Right lobe of liver (tissue), 6 donors: ENCODE measurements at regions not wholly inside any gene's neighbourhood (a gene's known extent, or its start where the extent isn't known, plus 50 kb on each side); places are given as distances from the start of the nearest gene placed in this dataset.
"Not testable (repeated sequence)": the region's sequence is repeated elsewhere in the genome, so short reads cannot be mapped to it uniquely, and the experiment has no call there.

Source experiments
- ATAC-seq, 4 donors: fragments of 200-7000 bp; cut with Tn5 transposase; one replicate each; pipeline ENCODE4 v1.9.1; 2020; ENCODE audit warnings: mild to moderate bottlenecking in 4 of 4, moderate library complexity in 4 of 4
- DNase-seq, 3 donors: peaks; one replicate each; pipeline ENCODE4 v3.0.0-alpha.2; 2020
- H3K27ac ChIP-seq, 3 donors: fragments of 200-600 bp; one replicate each; pipeline ENCODE4 v1.8.0; 2022
- H3K27me3 ChIP-seq, 2 donors: fragments of 200-600 bp; one replicate each; pipeline ENCODE4 v1.8.0; 2022
- H3K36me3 ChIP-seq, 4 donors: fragments of 200-600 bp; sonication (generic) in 1 of 4; one replicate each; pipeline versions ENCODE4 v1.5.1 to v1.8.0; 2017 to 2022; ENCODE audit warnings: control low read depth in 1 of 4
- H3K4me1 ChIP-seq, 4 donors: fragments of 200-600 bp; sonication (generic) in 1 of 4; one replicate each; pipeline versions ENCODE4 v1.5.1 to v1.8.0; 2017 to 2022; ENCODE audit warnings: control low read depth in 1 of 4
- H3K4me3 ChIP-seq, 3 donors: fragments of 200-600 bp; one replicate each; pipeline ENCODE4 v1.8.0; 2022
- H3K9me3 ChIP-seq, 4 donors: fragments of 200-600 bp; sonication (generic) in 1 of 4; one replicate each; pipeline versions ENCODE4 v1.5.1 to v1.8.0; 2017 to 2022; ENCODE audit warnings: control low read depth in 1 of 4
- POLR2A ChIP-seq: fragments of 450-650 bp; IDR thresholded peaks from one replicate; pipeline ENCODE4 v1.6.1; 2017; ENCODE audit warnings: antibody characterized with exemption, mild to moderate bottlenecking
- WGBS: methylation state at CpG from one replicate; pipeline ENCODE4 v1.1.6; 2018; ENCODE audit warnings: low coverage, low lambda C conversion rate; ENCODE audit not compliant: insufficient coverage; ENCODE audit errors: missing lambda C conversion rate; 5-methylcytosine and 5-hydroxymethylcytosine counted together
- intact Hi-C, 2 donors: fragments of 100-400 bp; cut with DNase I; formaldehyde crosslinking; loops; one replicate each; pipeline versions ENCODE4 v1.11.2 to v1.14.1; 2022
- TF ChIP-seq, protein P1 (sequence below), 4 donors: fragments of 200-600 bp in 3 of 4; fragments of 450-650 bp in 1 of 4; IDR thresholded peaks; one replicate each; pipeline versions ENCODE4 v1.5.1 to v1.8.0; 2016 to 2022; ENCODE audit warnings: antibody characterized with exemption in 4 of 4, mild to moderate bottlenecking in 2 of 4
- donor health status: DM: no; HTN: yes; CAD: no.
- donor health status: DM: no; HTN: no; CAD: no.
- donor health status: DM: no; HTN: no; CAD: no.
- donor health status: DM: no; HTN: yes; CAD: no.
- donor health status: DM: no; HTN: yes; CAD: no.

DNA sequence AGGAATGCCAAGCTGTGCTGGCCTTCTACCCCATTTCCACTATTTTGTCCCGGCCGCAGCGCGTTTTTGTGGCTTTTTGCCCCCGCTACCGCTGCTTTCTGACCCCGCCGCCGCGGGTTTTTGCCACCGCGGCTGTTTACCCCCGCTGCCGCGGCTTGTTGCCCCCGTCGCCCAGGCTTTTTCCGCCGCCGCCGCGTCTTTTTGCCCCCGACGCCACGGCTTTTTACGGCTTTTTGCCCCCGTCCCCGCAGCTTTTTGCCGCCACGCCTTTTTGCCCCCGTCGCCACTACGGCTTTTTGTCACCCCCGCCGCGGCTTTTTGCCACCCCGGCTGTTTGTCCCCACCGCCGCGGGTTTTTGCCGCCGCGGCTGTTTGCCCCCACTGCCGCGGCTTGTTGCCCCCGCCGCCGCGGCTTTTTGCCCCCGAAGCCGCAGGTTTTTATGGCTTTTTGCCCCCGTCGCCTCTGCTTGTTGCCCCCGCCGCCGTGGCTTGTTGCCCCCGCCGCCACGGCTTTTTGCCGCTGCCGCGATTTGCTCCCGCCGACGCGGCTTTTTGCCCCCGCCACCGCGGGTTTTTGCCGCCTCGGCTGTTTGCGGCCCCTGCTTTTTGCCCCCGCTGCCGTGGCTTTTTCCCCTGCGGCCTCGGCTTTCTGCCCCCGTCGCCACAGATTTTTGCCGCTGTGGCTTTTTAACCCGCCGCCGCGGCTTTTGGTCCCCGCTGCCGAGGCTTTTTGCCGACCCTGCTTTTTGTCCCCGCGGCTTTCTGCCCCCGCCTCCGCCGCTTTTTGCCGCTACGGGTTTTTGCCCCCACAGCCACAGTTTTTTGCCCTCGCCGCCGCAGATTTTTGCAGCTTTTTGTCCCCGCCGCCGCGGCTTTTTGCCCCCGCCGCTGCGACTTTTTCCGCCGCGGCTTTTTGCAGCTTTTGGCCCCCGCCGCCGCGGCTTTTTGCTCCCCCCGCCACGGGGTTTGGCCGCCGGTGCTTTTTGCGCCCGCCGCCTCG lies 520.4 kb upstream of the WSB1 start:
- TF ChIP-seq, protein P1, sequence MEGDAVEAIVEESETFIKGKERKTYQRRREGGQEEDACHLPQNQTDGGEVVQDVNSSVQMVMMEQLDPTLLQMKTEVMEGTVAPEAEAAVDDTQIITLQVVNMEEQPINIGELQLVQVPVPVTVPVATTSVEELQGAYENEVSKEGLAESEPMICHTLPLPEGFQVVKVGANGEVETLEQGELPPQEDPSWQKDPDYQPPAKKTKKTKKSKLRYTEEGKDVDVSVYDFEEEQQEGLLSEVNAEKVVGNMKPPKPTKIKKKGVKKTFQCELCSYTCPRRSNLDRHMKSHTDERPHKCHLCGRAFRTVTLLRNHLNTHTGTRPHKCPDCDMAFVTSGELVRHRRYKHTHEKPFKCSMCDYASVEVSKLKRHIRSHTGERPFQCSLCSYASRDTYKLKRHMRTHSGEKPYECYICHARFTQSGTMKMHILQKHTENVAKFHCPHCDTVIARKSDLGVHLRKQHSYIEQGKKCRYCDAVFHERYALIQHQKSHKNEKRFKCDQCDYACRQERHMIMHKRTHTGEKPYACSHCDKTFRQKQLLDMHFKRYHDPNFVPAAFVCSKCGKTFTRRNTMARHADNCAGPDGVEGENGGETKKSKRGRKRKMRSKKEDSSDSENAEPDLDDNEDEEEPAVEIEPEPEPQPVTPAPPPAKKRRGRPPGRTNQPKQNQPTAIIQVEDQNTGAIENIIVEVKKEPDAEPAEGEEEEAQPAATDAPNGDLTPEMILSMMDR (IDR thresholded peaks at IDR 0.05), result no peak
- no peak for TF ChIP-seq POLR2A
- no peak overlapping the region for H3K27ac ChIP-seq
- no peak overlapping the region for H3K4me3 ChIP-seq
- DNase-seq, result peak in 2 of 3 donors; percentile 26 to 38
- 61% methylated on average over 98 of the region's 118 CpGs for WGBS
- H3K27me3 ChIP-seq, result no peaks in the 10 kb centered on the region
- no peaks in the 10 kb centered on the region for H3K4me1 ChIP-seq
- intact Hi-C loops, result no loop called here
- no peaks in the 10 kb centered on the region for H3K9me3 ChIP-seq
- ATAC-seq, result no peak
- no peaks in the 10 kb centered on the region for H3K36me3 ChIP-seq

DNA sequence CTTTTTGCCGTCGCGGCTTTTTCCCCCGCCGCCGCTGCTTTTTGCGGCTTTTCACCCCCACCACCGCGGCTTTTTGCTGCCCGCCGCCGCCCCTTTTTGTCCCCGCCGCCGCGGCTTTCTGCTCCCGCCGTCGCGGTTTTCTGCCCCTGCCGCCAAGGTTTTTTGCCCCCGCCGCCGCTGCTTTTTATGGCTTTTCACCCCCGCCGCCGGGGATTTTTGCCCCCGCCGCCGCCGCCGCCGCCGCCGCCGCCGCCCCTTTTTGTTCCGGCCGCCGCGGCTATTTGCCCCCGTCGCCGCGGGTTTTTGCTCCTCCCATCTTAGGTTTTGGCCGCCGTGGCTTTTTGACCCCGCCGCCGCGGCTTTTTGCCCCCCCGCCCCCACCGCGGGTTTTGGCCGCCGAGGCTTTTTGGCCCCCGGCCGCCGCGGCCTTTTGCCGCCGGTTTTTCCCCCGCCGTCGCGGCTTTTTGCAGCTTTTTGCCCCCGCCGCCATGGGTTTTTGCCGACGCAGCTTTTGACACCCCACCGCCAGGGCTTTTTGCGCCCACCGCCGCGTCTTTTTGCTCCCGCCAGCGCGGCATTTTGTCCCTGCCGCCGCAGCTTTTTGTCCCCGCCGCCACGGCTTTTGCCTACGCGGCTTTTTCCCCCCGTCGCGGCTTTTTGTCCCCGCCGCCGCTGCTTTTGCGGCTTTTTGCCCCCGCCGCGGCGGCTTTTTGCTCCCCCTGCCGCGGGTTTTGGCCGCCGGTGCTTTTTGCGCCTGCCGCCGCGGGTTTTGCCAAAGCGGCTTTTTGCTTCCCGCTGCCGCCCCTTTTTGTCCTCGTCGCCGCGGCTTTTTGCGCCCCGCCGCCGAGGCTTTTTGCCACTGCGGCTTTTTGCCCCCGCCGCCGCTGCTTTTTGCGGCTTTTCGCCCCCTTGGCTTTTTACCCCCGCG lies 519.4 kb upstream of the WSB1 start:
- Histone ChIP-seq H3K36me3 (no peaks in the 10 kb centered on the region), H3K27me3 (no peaks in the 10 kb centered on the region), H3K4me3 (no peak overlapping the region), H3K27ac (no peak overlapping the region), H3K9me3 (no peaks in the 10 kb centered on the region), H3K4me1 (no peaks in the 10 kb centered on the region)
- no peak for TF ChIP-seq POLR2A
- TF ChIP-seq, protein P1 (IDR thresholded peaks at IDR 0.05), result no peak
- WGBS, result 55% methylated on average over 55 of the region's 123 CpGs
- no peak for DNase-seq
- no peak for ATAC-seq
- intact Hi-C loops, result no loop called here

DNA sequence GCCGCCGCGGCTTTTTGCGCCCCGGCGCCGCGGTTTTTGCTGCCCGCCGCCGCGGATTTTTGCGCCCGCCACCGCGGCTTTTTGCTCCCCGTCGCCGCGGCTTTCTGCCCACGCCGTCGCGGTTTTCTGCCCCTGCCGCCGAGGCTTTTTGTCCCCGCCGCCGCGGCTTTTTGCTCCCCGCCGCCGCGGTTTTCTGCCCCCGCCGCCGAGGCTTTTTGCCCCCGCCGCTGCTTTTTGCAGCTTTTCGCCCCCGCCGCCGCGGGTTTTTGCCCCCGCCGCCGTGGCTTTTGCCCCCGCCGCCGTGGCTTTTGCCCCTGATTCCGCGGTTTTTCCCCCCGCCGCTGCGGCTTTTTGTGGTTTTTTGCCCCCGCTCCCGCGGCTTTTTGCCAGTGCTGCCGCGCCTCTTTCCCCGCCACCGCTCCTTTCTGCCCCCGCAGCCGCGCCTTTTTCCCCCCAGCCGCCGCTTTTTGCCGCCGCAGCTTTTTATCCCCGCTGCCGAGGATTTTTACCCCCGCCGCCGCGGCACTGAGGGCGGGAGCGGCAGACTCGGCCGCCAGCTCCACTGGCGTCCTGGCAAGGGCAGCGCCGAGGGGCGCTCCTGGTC lies 518.6 kb upstream of the WSB1 start:
- H3K27ac ChIP-seq, result no peak overlapping the region
- no peaks in the 10 kb centered on the region for H3K9me3 ChIP-seq
- TF ChIP-seq, protein P1 (IDR thresholded peaks at IDR 0.05), result no peak
- TF ChIP-seq POLR2A, result no peak
- DNase-seq (no peak), ATAC-seq (no peak)
- no peaks in the 10 kb centered on the region for H3K27me3 ChIP-seq
- no peak overlapping the region for H3K4me3 ChIP-seq
- H3K4me1 ChIP-seq, result no peaks in the 10 kb centered on the region
- 55% methylated on average over 54 of the region's 83 CpGs for WGBS
- no peaks in the 10 kb centered on the region for H3K36me3 ChIP-seq
- intact Hi-C loops, result no loop called here

DNA sequence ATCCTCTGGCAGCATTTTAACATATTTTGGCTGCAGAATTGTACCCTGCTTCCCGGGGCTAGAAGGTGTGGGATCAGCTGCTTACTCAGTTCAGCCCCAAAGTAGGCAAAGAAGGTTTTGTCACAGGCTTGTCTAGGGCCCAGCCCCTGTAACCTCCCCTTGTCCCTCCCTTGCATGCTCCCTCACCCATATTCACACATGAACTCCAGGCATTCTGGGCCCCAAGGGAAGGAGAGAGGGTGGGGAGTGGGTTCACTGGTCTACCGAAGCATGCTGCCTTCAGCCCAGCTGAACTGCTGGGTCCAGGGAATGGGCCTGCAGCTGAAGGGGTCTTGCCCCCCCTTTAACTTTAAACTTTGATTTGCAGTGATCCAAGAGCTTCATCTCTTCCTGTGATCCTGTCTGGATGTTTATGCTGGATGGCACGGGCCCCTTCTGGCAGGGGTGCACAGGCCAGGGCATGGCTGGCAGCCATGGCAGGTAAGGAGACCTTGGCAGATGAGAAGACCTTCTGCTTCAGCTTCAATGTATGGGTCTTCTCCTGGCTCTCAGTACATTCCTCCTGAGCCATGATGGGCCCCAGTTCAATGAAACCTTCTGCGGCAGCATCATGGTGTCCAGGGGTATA lies 513.6 kb upstream of the WSB1 start:
- intact Hi-C loops, H3K36me3 ChIP-seq, H3K4me1 ChIP-seq, H3K9me3 ChIP-seq, ATAC-seq, H3K4me3 ChIP-seq, H3K27ac ChIP-seq, H3K27me3 ChIP-seq: not testable (repeated sequence)
- peak in 2 of 3 donors; percentile 36 to 43 for DNase-seq
- 39% methylated on average over 2 of the region's 4 CpGs for WGBS
